ENCODE measurements at regions not wholly inside any gene's neighbourhood (a gene's known extent, or its start where the extent isn't known, plus 50 kb on each side); places are given as distances from the start of the nearest gene placed in this dataset.
"Not testable (repeated sequence)": the region's sequence is repeated elsewhere in the genome, so short reads cannot be mapped to it uniquely, and the experiment has no call there.

- no peak for ATAC-seq
- no peaks in the 10 kb centered on the region for H3K4me1 Mint-ChIP-seq (ENCODE audit: low read depth in 2 of 2)
Observed at GRCh38 chr11:116325247-116325646, 447.5 kb downstream of the BUD13 start.

GRCh38 chr11:116324077-116324476 is 448.7 kb downstream of the BUD13 start:
- H3K27me3 Mint-ChIP-seq; H3K27ac Mint-ChIP-seq; H3K9me3 Mint-ChIP-seq; H3K36me3 Mint-ChIP-seq; ATAC-seq; DNase-seq (ENCODE audit: low spot score); H3K4me3 Mint-ChIP-seq; H3K4me1 Mint-ChIP-seq (ENCODE audit: low read depth in 2 of 2): not testable (repeated sequence)

More at GRCh38 chr11:116325247-116325646, 447.5 kb downstream of the BUD13 start:
- Mint-ChIP-seq H3K9me3 (no peaks in the 10 kb centered on the region), H3K27me3 (peaks cover 0 to 7% of the 10 kb centered on the region in 2 donors), H3K4me3 (no peak overlapping the region), H3K36me3 (no peaks in the 10 kb centered on the region), H3K27ac (no peak overlapping the region)
- no peak for DNase-seq (ENCODE audit: low spot score)

DNA sequence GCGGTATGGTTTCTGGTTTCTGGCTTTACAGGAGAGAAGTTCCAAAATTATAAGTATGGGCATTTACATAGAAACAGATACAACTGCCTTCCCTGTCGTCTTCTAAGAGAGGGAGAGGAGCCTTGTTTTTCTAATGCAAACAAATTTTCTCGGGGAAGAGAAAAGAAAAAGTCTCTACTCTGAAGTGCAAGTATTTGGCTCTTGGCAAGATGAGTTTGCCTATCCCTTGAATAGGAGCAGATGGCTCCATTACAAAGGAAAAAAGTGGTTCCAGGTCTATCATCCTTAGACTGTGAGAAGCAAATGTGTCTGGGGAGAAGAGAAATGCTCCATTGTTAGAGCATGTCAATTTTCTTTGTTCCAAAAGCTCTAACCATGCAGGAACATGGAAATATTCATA is 455.6 kb downstream of the BUD13 start:
- no peaks in the 10 kb centered on the region for H3K36me3 Mint-ChIP-seq
- H3K9me3 Mint-ChIP-seq = no peaks in the 10 kb centered on the region
- peaks cover 24 to 46% of the 10 kb centered on the region in 2 donors for H3K27me3 Mint-ChIP-seq
- no peak overlapping the region for H3K27ac Mint-ChIP-seq
- no peaks in the 10 kb centered on the region for H3K4me1 Mint-ChIP-seq (ENCODE audit: low read depth in 2 of 2)
- ATAC-seq = no peak
- no peak overlapping the region for H3K4me3 Mint-ChIP-seq
- no peak for DNase-seq (ENCODE audit: low spot score)

GRCh38 chr11:116314006-116314405 is 458.8 kb downstream of the BUD13 start:
- ATAC-seq = no peak
- no peaks in the 10 kb centered on the region for H3K9me3 Mint-ChIP-seq
- DNase-seq (ENCODE audit: low spot score) = no peak
- H3K4me1 Mint-ChIP-seq (ENCODE audit: low read depth in 2 of 2) = no peaks in the 10 kb centered on the region
- peaks cover 30 to 57% of the 10 kb centered on the region in 2 donors for H3K27me3 Mint-ChIP-seq
- no peaks in the 10 kb centered on the region for H3K36me3 Mint-ChIP-seq
- H3K27ac Mint-ChIP-seq = no peak overlapping the region
- H3K4me3 Mint-ChIP-seq = no peak overlapping the region

DNA sequence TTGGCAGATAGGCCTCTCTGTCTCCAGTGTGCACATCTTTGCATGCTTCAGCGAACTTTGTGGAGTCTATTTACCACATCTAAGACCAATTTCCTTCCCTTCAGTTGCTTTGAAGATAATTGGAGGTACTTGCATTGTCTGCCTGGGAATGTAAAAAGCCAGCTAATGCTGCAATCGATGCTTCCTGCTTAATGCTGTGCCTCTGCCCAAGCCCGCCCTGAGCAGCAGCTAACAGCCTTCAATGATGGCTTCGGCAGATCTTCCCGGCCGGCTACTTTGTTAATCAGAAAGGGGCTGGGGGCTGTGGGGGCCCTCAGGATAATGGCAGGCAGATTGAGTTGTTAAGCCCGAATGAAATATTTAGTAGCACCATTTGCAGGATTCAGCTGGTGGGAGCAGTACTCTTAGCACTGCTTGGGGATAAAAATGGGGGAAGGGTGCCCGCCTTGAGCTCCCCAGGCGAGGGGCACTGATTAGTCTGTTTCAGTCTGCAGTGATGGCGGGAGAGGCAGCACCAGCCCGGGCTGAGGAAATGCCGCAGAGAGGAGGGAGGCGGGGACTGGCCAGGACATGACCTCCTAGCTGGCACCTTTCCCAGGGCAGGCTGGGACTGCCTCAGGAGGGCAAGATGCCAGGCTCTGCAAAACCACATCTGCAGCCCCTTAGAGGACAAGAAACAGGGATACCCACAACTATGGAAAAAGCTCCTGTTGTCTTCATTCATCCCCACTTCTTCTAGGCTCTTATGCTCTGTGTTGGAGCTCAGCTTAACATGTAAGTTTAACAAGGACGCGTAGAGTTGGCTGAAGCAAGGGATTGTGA is 460.0 kb downstream of the BUD13 start:
- H3K4me3 Mint-ChIP-seq = no peak overlapping the region
- no peak for DNase-seq (ENCODE audit: low spot score)
- H3K36me3 Mint-ChIP-seq = no peaks in the 10 kb centered on the region
- no peaks in the 10 kb centered on the region for H3K4me1 Mint-ChIP-seq (ENCODE audit: low read depth in 2 of 2)
- peaks cover 29 to 50% of the 10 kb centered on the region in 2 donors for H3K27me3 Mint-ChIP-seq
- H3K27ac Mint-ChIP-seq = no peak overlapping the region
- no peaks in the 10 kb centered on the region for H3K9me3 Mint-ChIP-seq
- no peak for ATAC-seq

GRCh38 chr11:116311206-116311605 is 461.6 kb downstream of the BUD13 start:
- H3K27me3 Mint-ChIP-seq = peaks cover 27 to 49% of the 10 kb centered on the region in 2 donors
- no peak overlapping the region for H3K4me3 Mint-ChIP-seq
- no peaks in the 10 kb centered on the region for H3K9me3 Mint-ChIP-seq
- DNase-seq (ENCODE audit: low spot score) = no peak
- H3K27ac Mint-ChIP-seq = no peak overlapping the region
- no peak for ATAC-seq
- H3K36me3 Mint-ChIP-seq = no peaks in the 10 kb centered on the region
- H3K4me1 Mint-ChIP-seq (ENCODE audit: low read depth in 2 of 2) = no peaks in the 10 kb centered on the region

DNA sequence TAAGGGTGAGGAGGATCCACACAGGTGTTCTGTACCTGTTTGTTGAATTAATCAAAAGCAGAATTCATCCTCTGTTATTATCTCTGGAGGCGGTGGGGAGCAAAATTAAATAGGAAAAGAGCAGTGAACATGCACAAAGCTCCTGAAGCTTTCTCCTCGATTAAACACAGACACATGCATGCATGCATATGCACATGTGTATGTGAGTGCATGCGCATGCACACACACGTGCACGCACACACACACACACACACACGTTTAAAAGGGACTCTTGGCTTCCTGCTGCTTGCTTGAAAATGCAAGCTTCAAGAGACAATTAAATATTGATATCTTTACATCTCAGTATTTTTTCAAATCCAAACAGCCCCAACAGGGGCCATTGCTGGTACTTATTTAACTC is 462.1 kb downstream of the BUD13 start:
- H3K9me3 Mint-ChIP-seq = no peaks in the 10 kb centered on the region
- DNase-seq (ENCODE audit: low spot score) (no peak), ATAC-seq (no peak)
- peaks cover 29 to 50% of the 10 kb centered on the region in 2 donors for H3K27me3 Mint-ChIP-seq
- no peaks in the 10 kb centered on the region for H3K36me3 Mint-ChIP-seq
- H3K4me1 Mint-ChIP-seq (ENCODE audit: low read depth in 2 of 2) = no peaks in the 10 kb centered on the region
- no peak overlapping the region for H3K4me3 Mint-ChIP-seq
- H3K27ac Mint-ChIP-seq = no peak overlapping the region

GRCh38 chr11:116310226-116310625 is 462.6 kb downstream of the BUD13 start:
- no peaks in the 10 kb centered on the region for H3K9me3 Mint-ChIP-seq
- H3K36me3 Mint-ChIP-seq = no peaks in the 10 kb centered on the region
- ATAC-seq (no peak), DNase-seq (ENCODE audit: low spot score) (no peak)
- H3K4me1 Mint-ChIP-seq (ENCODE audit: low read depth in 2 of 2) = no peaks in the 10 kb centered on the region
- peaks cover 28 to 50% of the 10 kb centered on the region in 2 donors for H3K27me3 Mint-ChIP-seq
- H3K27ac Mint-ChIP-seq = no peak overlapping the region
- H3K4me3 Mint-ChIP-seq = no peak overlapping the region

DNA sequence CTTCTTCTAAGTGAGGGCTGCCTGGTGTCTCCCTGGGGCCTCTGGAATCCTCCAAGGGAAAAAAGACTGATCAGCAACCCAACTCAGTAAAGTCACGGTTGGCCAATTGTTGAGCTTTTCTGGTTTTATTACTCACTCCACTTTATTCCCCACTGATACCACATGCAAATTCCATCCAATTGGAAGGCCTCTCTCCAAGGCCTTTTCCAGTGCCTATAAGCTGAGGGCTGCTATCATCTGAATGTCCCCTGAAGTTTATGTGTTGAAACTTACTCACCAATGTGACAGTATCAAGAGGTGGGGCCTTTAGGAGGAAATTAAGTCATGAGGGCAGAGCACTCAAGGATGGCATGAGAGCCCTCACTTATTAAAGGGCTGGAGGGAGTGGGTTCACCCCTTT is 463.3 kb downstream of the BUD13 start:
- ATAC-seq = no peak
- peaks cover 24 to 50% of the 10 kb centered on the region in 2 donors for H3K27me3 Mint-ChIP-seq
- H3K4me3 Mint-ChIP-seq = no peak overlapping the region
- no peak overlapping the region for H3K27ac Mint-ChIP-seq
- no peaks in the 10 kb centered on the region for H3K4me1 Mint-ChIP-seq (ENCODE audit: low read depth in 2 of 2)
- H3K9me3 Mint-ChIP-seq = no peaks in the 10 kb centered on the region
- no peaks in the 10 kb centered on the region for H3K36me3 Mint-ChIP-seq
- DNase-seq (ENCODE audit: low spot score) = no peak

GRCh38 chr11:116302756-116303155 is 470.0 kb downstream of the BUD13 start:
- H3K4me1 Mint-ChIP-seq (ENCODE audit: low read depth in 2 of 2) = no peaks in the 10 kb centered on the region

DNA sequence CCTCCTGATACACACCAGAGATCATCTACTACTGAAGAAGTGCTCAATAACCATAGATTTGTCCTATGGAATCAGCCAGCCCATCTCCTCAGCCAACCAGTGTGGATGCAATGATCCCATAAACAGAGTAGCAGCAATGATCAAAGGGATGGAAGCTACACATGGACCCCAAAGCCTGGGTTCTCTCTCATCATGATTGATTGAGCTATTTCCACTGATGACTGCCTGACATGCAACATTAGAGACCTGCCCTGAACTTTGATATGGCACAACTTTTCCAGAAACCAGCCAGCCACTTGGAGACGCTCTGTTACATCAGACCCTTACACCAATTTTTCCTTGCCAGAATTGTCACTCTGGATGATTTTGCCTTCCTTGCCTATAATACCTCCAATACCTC is 471.6 kb downstream of the BUD13 start:
- Mint-ChIP-seq H3K36me3 (no peaks in the 10 kb centered on the region), H3K27me3 (peaks cover 10 to 17% of the 10 kb centered on the region in 2 donors), H3K9me3 (peaks cover 3% of the 10 kb centered on the region), H3K4me3 (no peak overlapping the region), H3K27ac (no peak overlapping the region), H3K4me1 (ENCODE audit: low read depth in 2 of 2) (no peaks in the 10 kb centered on the region)
- DNase-seq (ENCODE audit: low spot score) (no peak), ATAC-seq (no peak)

More at GRCh38 chr11:116302756-116303155, 470.0 kb downstream of the BUD13 start:
- H3K9me3 Mint-ChIP-seq = peaks cover 3% of the 10 kb centered on the region
- H3K36me3 Mint-ChIP-seq = no peaks in the 10 kb centered on the region
- ATAC-seq = no peak
- H3K27ac Mint-ChIP-seq = no peak overlapping the region
- peaks cover 17 to 27% of the 10 kb centered on the region in 2 donors for H3K27me3 Mint-ChIP-seq
- no peak overlapping the region for H3K4me3 Mint-ChIP-seq
- no peak for DNase-seq (ENCODE audit: low spot score)

- Mint-ChIP-seq H3K4me3 (no peak overlapping the region), H3K36me3 (no peaks in the 10 kb centered on the region), H3K4me1 (ENCODE audit: low read depth in 2 of 2) (no peaks in the 10 kb centered on the region), H3K27me3 (peaks cover 8% of the 10 kb centered on the region in 2 donors), H3K27ac (no peak overlapping the region), H3K9me3 (peaks cover 3% of the 10 kb centered on the region)
- DNase-seq (ENCODE audit: low spot score) (no peak), ATAC-seq (no peak)
Observed at GRCh38 chr11:116300232-116300631, 472.6 kb downstream of the BUD13 start.

GRCh38 chr11:116294630-116295029 is 478.2 kb downstream of the BUD13 start:
- ATAC-seq (no peak), DNase-seq (ENCODE audit: low spot score) (no peak)
- Mint-ChIP-seq H3K27me3 (peaks cover 6 to 19% of the 10 kb centered on the region in 2 donors), H3K27ac (no peak overlapping the region), H3K9me3 (no peaks in the 10 kb centered on the region), H3K36me3 (no peaks in the 10 kb centered on the region), H3K4me3 (no peak overlapping the region), H3K4me1 (ENCODE audit: low read depth in 2 of 2) (no peaks in the 10 kb centered on the region)

GRCh38 chr11:116287866-116288265 is 484.9 kb downstream of the BUD13 start:
- no peak overlapping the region for H3K4me3 Mint-ChIP-seq
- no peak overlapping the region for H3K27ac Mint-ChIP-seq
- H3K9me3 Mint-ChIP-seq = peaks cover 3% of the 10 kb centered on the region
- H3K4me1 Mint-ChIP-seq (ENCODE audit: low read depth in 2 of 2) = no peaks in the 10 kb centered on the region
- no peak for DNase-seq (ENCODE audit: low spot score)
- H3K36me3 Mint-ChIP-seq = no peaks in the 10 kb centered on the region
- H3K27me3 Mint-ChIP-seq = peaks cover 12 to 43% of the 10 kb centered on the region in 2 donors
- no peak for ATAC-seq

- H3K9me3 Mint-ChIP-seq = peaks cover 3% of the 10 kb centered on the region
- no peak for ATAC-seq
- DNase-seq (ENCODE audit: low spot score) = no peak
Observed at GRCh38 chr11:116285026-116285425, 487.8 kb downstream of the BUD13 start.

More at GRCh38 chr11:116285026-116285425, 487.8 kb downstream of the BUD13 start:
- Mint-ChIP-seq H3K27me3 (peaks cover 8 to 38% of the 10 kb centered on the region in 2 donors), H3K4me3 (no peak overlapping the region), H3K27ac (no peak overlapping the region), H3K4me1 (ENCODE audit: low read depth in 2 of 2) (no peaks in the 10 kb centered on the region), H3K36me3 (no peaks in the 10 kb centered on the region)

All from natural killer cell treated with Interleukin-12 subunit alpha and Interleukin-12 subunit beta and Interleukin-15 and Interleukin-18, amount 100 ng/mL, for 72 hours (primary cell).